Esophagus squamous epithelium (tissue), 4 donors: ENCODE measurements at regions not wholly inside any gene's neighbourhood (a gene's known extent, or its start where the extent isn't known, plus 50 kb on each side); places are given as distances from the start of the nearest gene placed in this dataset.

ENCODE experiments used
- CTCF ChIP-seq, 6 experiments: fragments of 450-650 bp in 4 of 6; fragments of 200-600 bp in 2 of 6; sonication (generic) in 2 of 6; IDR thresholded peaks; one replicate each; pipeline ENCODE4 v1.5.1; 2016 to 2019; ENCODE audit warnings: antibody characterized with exemption in 6 of 6, mild to moderate bottlenecking in 4 of 6, moderate library complexity in 4 of 6
- POLR2A ChIP-seq, 4 donors: fragments of 450-650 bp; IDR thresholded peaks; one replicate each; pipeline ENCODE4 v1.6.1; 2017; ENCODE audit warnings: antibody characterized with exemption in 4 of 4, mild to moderate bottlenecking in 4 of 4, moderate library complexity in 3 of 4

- TF ChIP-seq CTCF (IDR thresholded peaks at IDR 0.05) (no peak), POLR2A (IDR thresholded peaks at IDR 0.05) (no peak)
These were observed 1230.7 kb upstream of the NCAM2 start for GRCh38 chr21:19767546-19767945.
